ENCODE measurements at regions not wholly inside any gene's neighbourhood (a gene's known extent, or its start where the extent isn't known, plus 50 kb on each side); places are given as distances from the start of the nearest gene placed in this dataset.

GRCh38 chr10:4383651-4384098, 442.3 kb upstream of the AKR1E2 start:
- Histone ChIP-seq H2AFZ (ENCODE audit: insufficient read depth, low read depth, low read length, poor library complexity, severe bottlenecking) (no peak overlapping the region), H3K36me3 (replicated peaks in 1 of 2; ENCODE audit: control extremely low read depth in 1 of 2, control insufficient read depth in 1 of 2, extremely low read depth in 1 of 2, insufficient read depth in 2 of 2, low read length in 1 of 2) (no peaks in the 10 kb centered on the region), H4K20me1 (ENCODE audit: control insufficient read depth, insufficient read depth, low read length, poor library complexity, severe bottlenecking) (no peaks in the 10 kb centered on the region), H3K27me3 (replicated peaks in 1 of 4; ENCODE audit: control extremely low read depth in 1 of 4, control insufficient read depth in 3 of 4, insufficient read depth in 4 of 4, low read length in 3 of 4) (no peaks in the 10 kb centered on the region), H3K4me3 (ENCODE audit: control extremely low read depth in 1 of 5, extremely low read depth in 1 of 5, insufficient read depth in 1 of 5, low read depth in 2 of 5, low read length in 4 of 5) (no peak overlapping the region), H3K4me2 (replicated peaks; ENCODE audit: low read depth, low read length, poor library complexity, severe bottlenecking) (no peak overlapping the region), H3K9me3 (ENCODE audit: control extremely low read depth in 1 of 3, control insufficient read depth in 2 of 3, insufficient read depth in 1 of 3, low read length in 2 of 3) (no peaks in the 10 kb centered on the region), H3K9ac (ENCODE audit: low read length) (no peak overlapping the region), H3K27ac (ENCODE audit: low read length in 2 of 2) (no peak overlapping the region), H3K4me1 (ENCODE audit: control insufficient read depth in 2 of 2, insufficient read depth in 2 of 2, low read length in 2 of 2) (no peaks in the 10 kb centered on the region), H3K79me2 (ENCODE audit: control insufficient read depth, insufficient read depth, low read length) (no peaks in the 10 kb centered on the region)
- Mint-ChIP-seq H3K27me3 (peaks cover 15% of the 10 kb centered on the region), H3K4me1 (no peaks in the 10 kb centered on the region), H3K4me3 (no peak overlapping the region), H3K27ac (no peak overlapping the region), H3K9me3 (ENCODE audit: insufficient read depth) (no peaks in the 10 kb centered on the region)
- intact Hi-C loops (cut with micrococcal nuclease), result no loop called here
- no peak for TF ChIP-seq EZH2 (IDR thresholded peaks at IDR 0.05; ENCODE audit: borderline replicate concordance, insufficient read depth, low read depth, low read length, poor library complexity, severe bottlenecking)
- TF ChIP-seq, protein P1, sequence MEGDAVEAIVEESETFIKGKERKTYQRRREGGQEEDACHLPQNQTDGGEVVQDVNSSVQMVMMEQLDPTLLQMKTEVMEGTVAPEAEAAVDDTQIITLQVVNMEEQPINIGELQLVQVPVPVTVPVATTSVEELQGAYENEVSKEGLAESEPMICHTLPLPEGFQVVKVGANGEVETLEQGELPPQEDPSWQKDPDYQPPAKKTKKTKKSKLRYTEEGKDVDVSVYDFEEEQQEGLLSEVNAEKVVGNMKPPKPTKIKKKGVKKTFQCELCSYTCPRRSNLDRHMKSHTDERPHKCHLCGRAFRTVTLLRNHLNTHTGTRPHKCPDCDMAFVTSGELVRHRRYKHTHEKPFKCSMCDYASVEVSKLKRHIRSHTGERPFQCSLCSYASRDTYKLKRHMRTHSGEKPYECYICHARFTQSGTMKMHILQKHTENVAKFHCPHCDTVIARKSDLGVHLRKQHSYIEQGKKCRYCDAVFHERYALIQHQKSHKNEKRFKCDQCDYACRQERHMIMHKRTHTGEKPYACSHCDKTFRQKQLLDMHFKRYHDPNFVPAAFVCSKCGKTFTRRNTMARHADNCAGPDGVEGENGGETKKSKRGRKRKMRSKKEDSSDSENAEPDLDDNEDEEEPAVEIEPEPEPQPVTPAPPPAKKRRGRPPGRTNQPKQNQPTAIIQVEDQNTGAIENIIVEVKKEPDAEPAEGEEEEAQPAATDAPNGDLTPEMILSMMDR (IDR thresholded peaks at IDR 0.05), result no peak
- DNase-seq (no peak), ATAC-seq (ENCODE audit: low read depth) (no peak)
- POLR2A ChIA-PET, result no interaction called here
- CTCF ChIA-PET, result no interaction called here
- WGBS (ENCODE audit: insufficient coverage), result no CpG with 5 or more reads among the region's 4 CpGs

DNA sequence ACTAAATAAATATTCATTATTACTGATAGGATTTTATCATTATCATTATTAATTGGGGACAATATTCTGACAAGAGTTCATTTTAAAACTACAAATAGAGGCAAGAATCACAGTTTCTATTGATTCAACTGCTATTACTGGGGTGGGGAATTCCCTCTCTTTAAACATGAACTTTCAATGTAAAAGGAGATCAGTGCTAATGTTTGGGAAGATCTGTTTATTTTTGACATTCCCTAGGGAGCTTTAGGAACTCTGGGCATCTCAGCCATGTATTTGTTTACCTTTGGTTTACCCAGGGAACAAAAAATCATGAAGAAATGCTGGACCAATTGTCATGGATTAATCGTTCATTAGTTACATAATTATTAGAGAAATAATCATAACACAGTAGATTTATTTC, 443.2 kb upstream of the AKR1E2 start:
- no peak overlapping the region for H3K4me3 Mint-ChIP-seq
- no peak for TF ChIP-seq EZH2 (IDR thresholded peaks at IDR 0.05; ENCODE audit: borderline replicate concordance, insufficient read depth, low read depth, low read length, poor library complexity, severe bottlenecking)
- TF ChIP-seq, protein P1 (IDR thresholded peaks at IDR 0.05), result no peak
- no peak for ATAC-seq (ENCODE audit: low read depth)
- no peaks in the 10 kb centered on the region for H3K27me3 ChIP-seq (replicated peaks in 1 of 4; ENCODE audit: control extremely low read depth in 1 of 4, control insufficient read depth in 3 of 4, insufficient read depth in 4 of 4, low read length in 3 of 4)
- H3K79me2 ChIP-seq (ENCODE audit: control insufficient read depth, insufficient read depth, low read length), result no peaks in the 10 kb centered on the region
- H3K9me3 ChIP-seq (ENCODE audit: control extremely low read depth in 1 of 3, control insufficient read depth in 2 of 3, insufficient read depth in 1 of 3, low read length in 2 of 3), result no peaks in the 10 kb centered on the region
- DNase-seq, result no peak
- H4K20me1 ChIP-seq (ENCODE audit: control insufficient read depth, insufficient read depth, low read length, poor library complexity, severe bottlenecking), result no peaks in the 10 kb centered on the region
- no peak overlapping the region for H3K27ac Mint-ChIP-seq
- H3K9me3 Mint-ChIP-seq (ENCODE audit: insufficient read depth), result no peaks in the 10 kb centered on the region
- no peaks in the 10 kb centered on the region for H3K4me1 ChIP-seq (ENCODE audit: control insufficient read depth in 2 of 2, insufficient read depth in 2 of 2, low read length in 2 of 2)
- H2AFZ ChIP-seq (ENCODE audit: insufficient read depth, low read depth, low read length, poor library complexity, severe bottlenecking), result no peak overlapping the region
- H3K36me3 ChIP-seq (replicated peaks in 1 of 2; ENCODE audit: control extremely low read depth in 1 of 2, control insufficient read depth in 1 of 2, extremely low read depth in 1 of 2, insufficient read depth in 2 of 2, low read length in 1 of 2), result no peaks in the 10 kb centered on the region
- ChIA-PET CTCF (no interaction called here), POLR2A (no interaction called here)
- no peaks in the 10 kb centered on the region for H3K4me1 Mint-ChIP-seq
- H3K9ac ChIP-seq (ENCODE audit: low read length), result no peak overlapping the region
- WGBS (ENCODE audit: insufficient coverage), result no CpG with 5 or more reads among the region's 1 CpG
- intact Hi-C loops (cut with micrococcal nuclease), result no loop called here
- H3K4me3 ChIP-seq (ENCODE audit: control extremely low read depth in 1 of 5, extremely low read depth in 1 of 5, insufficient read depth in 1 of 5, low read depth in 2 of 5, low read length in 4 of 5), result no peak overlapping the region
- no peak overlapping the region for H3K27ac ChIP-seq (ENCODE audit: low read length in 2 of 2)
- peaks cover 15% of the 10 kb centered on the region for H3K27me3 Mint-ChIP-seq
- no peak overlapping the region for H3K4me2 ChIP-seq (replicated peaks; ENCODE audit: low read depth, low read length, poor library complexity, severe bottlenecking)

All from B cell (primary cell).